ENCODE measurements at regions not wholly inside any gene's neighbourhood (a gene's known extent, or its start where the extent isn't known, plus 50 kb on each side); places are given as distances from the start of the nearest gene placed in this dataset.

GRCh38 chrX:39973810-39974209 lies 123.9 kb downstream of the BCOR start:
- DNase-seq (no peak), ATAC-seq (ENCODE audit: low read depth in 2 of 2) (no peak)
- Mint-ChIP-seq H3K9me3 (peaks cover 0 to 12% (median 3%) of the 10 kb centered on the region in 7 donors), H3K4me3 (no peak overlapping the region), H3K27me3 (no peaks in the 10 kb centered on the region), H3K4me1 (peaks cover 0 to 21% (median under 1%) of the 10 kb centered on the region in 4 donors), H3K27ac (no peak overlapping the region), H3K36me3 (peaks cover 4% of the 10 kb centered on the region)
- H3K36me3 ChIP-seq (ENCODE audit: control insufficient read depth, insufficient read depth, low read length): no peaks in the 10 kb centered on the region
- H3K4me3 ChIP-seq (ENCODE audit: low read depth, low read length): no peak overlapping the region
- no peak overlapping the region for H3K27ac ChIP-seq (ENCODE audit: insufficient read depth, low read length, poor library complexity, severe bottlenecking)
- H3K27me3 ChIP-seq (ENCODE audit: control insufficient read depth, insufficient read depth, low read length): no peaks in the 10 kb centered on the region
- H3K9me3 ChIP-seq (ENCODE audit: control insufficient read depth in 2 of 2, low read length in 2 of 2): peaks cover 5 to 6% of the 10 kb centered on the region in 2 experiments
- peaks cover 13% of the 10 kb centered on the region for H3K4me1 ChIP-seq (ENCODE audit: control insufficient read depth, insufficient read depth, low read length, poor library complexity, severe bottlenecking)

GRCh38 chrX:39974270-39974669 lies 123.5 kb downstream of the BCOR start:
- Histone ChIP-seq H3K36me3 (ENCODE audit: control insufficient read depth, insufficient read depth, low read length) (no peaks in the 10 kb centered on the region), H3K4me1 (ENCODE audit: control insufficient read depth, insufficient read depth, low read length, poor library complexity, severe bottlenecking) (peaks cover 9% of the 10 kb centered on the region), H3K9me3 (ENCODE audit: control insufficient read depth in 2 of 2, low read length in 2 of 2) (peaks cover 5 to 6% of the 10 kb centered on the region in 2 experiments), H3K4me3 (ENCODE audit: low read depth, low read length) (no peak overlapping the region), H3K27ac (ENCODE audit: insufficient read depth, low read length, poor library complexity, severe bottlenecking) (no peak overlapping the region), H3K27me3 (ENCODE audit: control insufficient read depth, insufficient read depth, low read length) (no peaks in the 10 kb centered on the region)
- no peak for DNase-seq
- H3K4me3 Mint-ChIP-seq: no peak overlapping the region
- H3K27ac Mint-ChIP-seq: no peak overlapping the region
- no peaks in the 10 kb centered on the region for H3K27me3 Mint-ChIP-seq
- H3K4me1 Mint-ChIP-seq: peaks cover 0 to 17% (median under 1%) of the 10 kb centered on the region in 4 donors
- no peak for ATAC-seq (ENCODE audit: low read depth in 2 of 2)
- H3K36me3 Mint-ChIP-seq: peaks cover 4% of the 10 kb centered on the region
- H3K9me3 Mint-ChIP-seq: peaks cover 0 to 12% (median 3%) of the 10 kb centered on the region in 7 donors

GRCh38 chrX:39975101-39975925 lies 122.4 kb downstream of the BCOR start:
- Histone ChIP-seq H3K27ac (ENCODE audit: insufficient read depth, low read length, poor library complexity, severe bottlenecking) (no peak overlapping the region), H3K4me3 (ENCODE audit: low read depth, low read length) (no peak overlapping the region), H3K9me3 (ENCODE audit: control insufficient read depth in 2 of 2, low read length in 2 of 2) (peaks cover 5 to 6% of the 10 kb centered on the region in 2 experiments), H3K36me3 (ENCODE audit: control insufficient read depth, insufficient read depth, low read length) (no peaks in the 10 kb centered on the region), H3K27me3 (ENCODE audit: control insufficient read depth, insufficient read depth, low read length) (no peaks in the 10 kb centered on the region), H3K4me1 (ENCODE audit: control insufficient read depth, insufficient read depth, low read length, poor library complexity, severe bottlenecking) (no peaks in the 10 kb centered on the region)
- Mint-ChIP-seq H3K4me1 (peaks cover 0 to 6% (median under 1%) of the 10 kb centered on the region in 4 donors), H3K27me3 (no peaks in the 10 kb centered on the region), H3K36me3 (peaks cover 4% of the 10 kb centered on the region), H3K9me3 (peaks cover 0 to 12% (median 3%) of the 10 kb centered on the region in 7 donors), H3K4me3 (no peak overlapping the region), H3K27ac (no peak overlapping the region)
- ATAC-seq (ENCODE audit: low read depth in 2 of 2) (no peak), DNase-seq (no peak)

- H3K36me3 Mint-ChIP-seq: no peaks in the 10 kb centered on the region
- no peak overlapping the region for H3K4me3 Mint-ChIP-seq
- H3K27ac ChIP-seq (ENCODE audit: insufficient read depth, low read length, poor library complexity, severe bottlenecking): no peak overlapping the region
- ATAC-seq (ENCODE audit: low read depth in 2 of 2) (no peak), DNase-seq (no peak)
- H3K9me3 ChIP-seq (ENCODE audit: control insufficient read depth in 2 of 2, low read length in 2 of 2): no peaks in the 10 kb centered on the region
- no peak overlapping the region for H3K27ac Mint-ChIP-seq
- H3K4me1 Mint-ChIP-seq: peaks cover 0 to 3% (median 0%) of the 10 kb centered on the region in 4 donors
- H3K9me3 Mint-ChIP-seq: peaks cover 0 to 1% (median 0%) of the 10 kb centered on the region in 7 donors
- no peak overlapping the region for H3K4me3 ChIP-seq (ENCODE audit: low read depth, low read length)
- no peaks in the 10 kb centered on the region for H3K36me3 ChIP-seq (ENCODE audit: control insufficient read depth, insufficient read depth, low read length)
- H3K27me3 ChIP-seq (ENCODE audit: control insufficient read depth, insufficient read depth, low read length): no peaks in the 10 kb centered on the region
- H3K27me3 Mint-ChIP-seq: no peaks in the 10 kb centered on the region
- H3K4me1 ChIP-seq (ENCODE audit: control insufficient read depth, insufficient read depth, low read length, poor library complexity, severe bottlenecking): no peaks in the 10 kb centered on the region
Observed at GRCh38 chrX:39981946-39982345, 115.8 kb downstream of the BCOR start.

GRCh38 chrX:39982948-39983347 lies 114.8 kb downstream of the BCOR start:
- Mint-ChIP-seq H3K27ac (no peak overlapping the region), H3K36me3 (no peaks in the 10 kb centered on the region), H3K4me3 (no peak overlapping the region), H3K4me1 (peaks cover 0 to 3% (median 0%) of the 10 kb centered on the region in 4 donors), H3K9me3 (peaks cover 0 to 1% (median 0%) of the 10 kb centered on the region in 7 donors), H3K27me3 (no peaks in the 10 kb centered on the region)
- no peaks in the 10 kb centered on the region for H3K9me3 ChIP-seq (ENCODE audit: control insufficient read depth in 2 of 2, low read length in 2 of 2)
- DNase-seq: no peak
- H3K36me3 ChIP-seq (ENCODE audit: control insufficient read depth, insufficient read depth, low read length): no peaks in the 10 kb centered on the region
- no peak for ATAC-seq (ENCODE audit: low read depth in 2 of 2)
- H3K4me3 ChIP-seq (ENCODE audit: low read depth, low read length): no peak overlapping the region
- H3K27me3 ChIP-seq (ENCODE audit: control insufficient read depth, insufficient read depth, low read length): no peaks in the 10 kb centered on the region
- H3K4me1 ChIP-seq (ENCODE audit: control insufficient read depth, insufficient read depth, low read length, poor library complexity, severe bottlenecking): no peaks in the 10 kb centered on the region
- H3K27ac ChIP-seq (ENCODE audit: insufficient read depth, low read length, poor library complexity, severe bottlenecking): no peak overlapping the region

- no peak overlapping the region for H3K4me3 Mint-ChIP-seq
- no peaks in the 10 kb centered on the region for H3K4me1 Mint-ChIP-seq
- no peak overlapping the region for H3K4me3 ChIP-seq (ENCODE audit: low read depth, low read length)
Observed at GRCh38 chrX:39983715-39984114, 114.0 kb downstream of the BCOR start.

GRCh38 chrX:39984191-39984956 lies 113.4 kb downstream of the BCOR start:
- H3K4me3 Mint-ChIP-seq: no peak overlapping the region
- H3K27ac Mint-ChIP-seq: no peak overlapping the region
- Histone ChIP-seq H3K36me3 (ENCODE audit: control insufficient read depth, insufficient read depth, low read length) (no peaks in the 10 kb centered on the region), H3K27ac (ENCODE audit: insufficient read depth, low read length, poor library complexity, severe bottlenecking) (no peak overlapping the region), H3K4me3 (ENCODE audit: low read depth, low read length) (no peak overlapping the region), H3K27me3 (ENCODE audit: control insufficient read depth, insufficient read depth, low read length) (no peaks in the 10 kb centered on the region), H3K4me1 (ENCODE audit: control insufficient read depth, insufficient read depth, low read length, poor library complexity, severe bottlenecking) (no peaks in the 10 kb centered on the region), H3K9me3 (ENCODE audit: control insufficient read depth in 2 of 2, low read length in 2 of 2) (no peaks in the 10 kb centered on the region)
- DNase-seq (no peak), ATAC-seq (ENCODE audit: low read depth in 2 of 2) (no peak)
- H3K4me1 Mint-ChIP-seq: no peaks in the 10 kb centered on the region
- H3K27me3 Mint-ChIP-seq: no peaks in the 10 kb centered on the region
- H3K9me3 Mint-ChIP-seq: no peaks in the 10 kb centered on the region
- H3K36me3 Mint-ChIP-seq: no peaks in the 10 kb centered on the region

More at GRCh38 chrX:39983715-39984114, 114.0 kb downstream of the BCOR start:
- no peak for ATAC-seq (ENCODE audit: low read depth in 2 of 2)
- no peaks in the 10 kb centered on the region for H3K4me1 ChIP-seq (ENCODE audit: control insufficient read depth, insufficient read depth, low read length, poor library complexity, severe bottlenecking)
- Mint-ChIP-seq H3K9me3 (no peaks in the 10 kb centered on the region), H3K27ac (no peak overlapping the region), H3K36me3 (no peaks in the 10 kb centered on the region), H3K27me3 (no peaks in the 10 kb centered on the region)
- no peaks in the 10 kb centered on the region for H3K27me3 ChIP-seq (ENCODE audit: control insufficient read depth, insufficient read depth, low read length)
- DNase-seq: no peak
- H3K9me3 ChIP-seq (ENCODE audit: control insufficient read depth in 2 of 2, low read length in 2 of 2): no peaks in the 10 kb centered on the region
- H3K27ac ChIP-seq (ENCODE audit: insufficient read depth, low read length, poor library complexity, severe bottlenecking): no peak overlapping the region
- no peaks in the 10 kb centered on the region for H3K36me3 ChIP-seq (ENCODE audit: control insufficient read depth, insufficient read depth, low read length)

Data from CD4-positive, CD25-positive, alpha-beta regulatory T cell (primary cell).